ENCODE measurements at regions not wholly inside any gene's neighbourhood (a gene's known extent, or its start where the extent isn't known, plus 50 kb on each side); places are given as distances from the start of the nearest gene placed in this dataset.

DNA sequence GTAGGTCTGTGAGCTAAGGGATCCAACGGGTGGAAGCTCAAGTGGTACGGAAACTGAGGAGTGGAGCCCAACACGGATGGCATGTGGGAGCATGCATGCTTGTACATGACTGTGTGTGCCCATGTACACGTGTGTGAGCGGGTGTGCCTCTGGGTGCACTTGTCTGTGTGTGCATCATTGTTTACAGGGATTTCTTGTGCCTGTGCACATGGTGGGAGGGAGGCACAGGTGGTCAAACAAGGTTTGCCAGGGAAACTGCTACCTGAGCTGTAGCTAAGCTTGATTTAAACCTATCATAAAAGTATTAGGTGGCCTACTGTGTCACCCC, 122.5 kb upstream of the MAMLD1 start (continued):
- TF ChIP-seq, protein P1, sequence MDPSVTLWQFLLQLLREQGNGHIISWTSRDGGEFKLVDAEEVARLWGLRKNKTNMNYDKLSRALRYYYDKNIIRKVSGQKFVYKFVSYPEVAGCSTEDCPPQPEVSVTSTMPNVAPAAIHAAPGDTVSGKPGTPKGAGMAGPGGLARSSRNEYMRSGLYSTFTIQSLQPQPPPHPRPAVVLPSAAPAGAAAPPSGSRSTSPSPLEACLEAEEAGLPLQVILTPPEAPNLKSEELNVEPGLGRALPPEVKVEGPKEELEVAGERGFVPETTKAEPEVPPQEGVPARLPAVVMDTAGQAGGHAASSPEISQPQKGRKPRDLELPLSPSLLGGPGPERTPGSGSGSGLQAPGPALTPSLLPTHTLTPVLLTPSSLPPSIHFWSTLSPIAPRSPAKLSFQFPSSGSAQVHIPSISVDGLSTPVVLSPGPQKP (IDR thresholded peaks at IDR 0.05; ENCODE audit: low read depth, low read length), result no peak
- TF ChIP-seq ESRRA (IDR thresholded peaks at IDR 0.05; ENCODE audit: low read length) (no peak), RAD21 (IDR thresholded peaks at IDR 0.05; ENCODE audit: insufficient read depth, low read depth, low read length) (no peak), CEBPB (IDR thresholded peaks at IDR 0.05; ENCODE audit: borderline replicate concordance in 1 of 2, low read depth in 2 of 2, low read length in 2 of 2) (no peak)

DNA sequence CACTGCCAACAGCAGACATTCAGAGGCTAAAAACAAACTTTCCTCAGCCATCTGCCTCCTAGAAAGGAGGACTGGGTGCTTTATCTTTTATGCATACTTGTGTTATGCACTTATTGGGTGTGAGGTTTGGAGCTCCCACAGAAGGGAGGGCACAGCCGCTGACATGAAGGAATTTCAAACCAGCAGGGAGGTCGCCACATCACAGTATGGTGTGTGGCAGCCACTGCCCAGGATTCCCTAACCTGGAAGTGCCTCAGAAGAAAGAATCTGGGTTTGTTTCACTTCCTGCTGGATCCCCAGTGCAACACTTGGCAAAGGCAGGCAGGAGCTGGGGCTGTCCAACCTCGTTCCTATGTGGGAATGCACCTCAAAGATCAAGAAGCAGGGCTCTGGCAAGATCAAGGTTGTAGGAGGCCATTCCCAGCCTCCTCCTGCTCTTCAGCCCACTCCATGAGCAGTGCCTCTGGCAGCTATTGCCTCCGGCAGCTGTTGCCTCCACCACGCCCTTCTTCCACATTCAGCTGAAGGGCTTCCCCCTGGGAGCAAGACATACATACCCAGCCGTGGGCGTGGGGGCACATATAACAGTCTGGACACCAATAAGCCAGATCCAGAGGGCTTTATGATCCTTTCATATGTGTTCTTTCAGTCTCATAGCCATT, 109.0 kb upstream of the MAMLD1 start:
- ChIA-PET CTCF (no interaction called here), SMC1A (ENCODE audit: uncharacterized antibody, unreplicated experiment) (no interaction called here), RAD21 (ENCODE audit: unreplicated experiment) (no interaction called here), POLR2A (no interaction called here)
- Histone ChIP-seq H3K4me2 (ENCODE audit: control insufficient read depth, insufficient read depth) (no peak overlapping the region), H3K9me3 (replicated peaks; ENCODE audit: control insufficient read depth, insufficient read depth, low read length) (no peaks in the 10 kb centered on the region), H2AFZ (ENCODE audit: control insufficient read depth, low read depth, low read length) (no peak overlapping the region), H3K27me3 (replicated peaks in 1 of 2; ENCODE audit: control insufficient read depth in 2 of 2, insufficient read depth in 2 of 2, low read length in 1 of 2) (no peaks in the 10 kb centered on the region), H3K9ac (ENCODE audit: control insufficient read depth, insufficient read depth, low read length) (no peak overlapping the region), H3K27ac (ENCODE audit: control insufficient read depth, insufficient read depth) (no peak overlapping the region), H3K4me3 (no peak overlapping the region), H3K79me2 (ENCODE audit: control insufficient read depth, insufficient read depth, low read length) (no peaks in the 10 kb centered on the region), H3K36me3 (ENCODE audit: control insufficient read depth in 2 of 2, insufficient read depth in 2 of 2, low read length in 1 of 2) (no peaks in the 10 kb centered on the region), H4K20me1 (ENCODE audit: control insufficient read depth, insufficient read depth) (no peaks in the 10 kb centered on the region), H3K4me1 (ENCODE audit: control insufficient read depth, insufficient read depth, low read length) (no peaks in the 10 kb centered on the region)
- WGBS (ENCODE audit: insufficient coverage, insufficient replicate concordance, low lambda C conversion rate, missing lambda C conversion rate), result 22% methylated on average over 7 of the region's 7 CpGs
- intact Hi-C loops (cut with micrococcal nuclease; ENCODE audit: unreplicated experiment) (no loop called here), in situ Hi-C loops (cut with MboI) (no loop called here)
- ATAC-seq, result no peak
- DNase-seq (ENCODE audit: low read depth, low spot score), result no peak
- FAIRE-seq, result no peak
- no TSS peak for BruUV-seq (replicated peaks)
- TF ChIP-seq, protein P2, sequence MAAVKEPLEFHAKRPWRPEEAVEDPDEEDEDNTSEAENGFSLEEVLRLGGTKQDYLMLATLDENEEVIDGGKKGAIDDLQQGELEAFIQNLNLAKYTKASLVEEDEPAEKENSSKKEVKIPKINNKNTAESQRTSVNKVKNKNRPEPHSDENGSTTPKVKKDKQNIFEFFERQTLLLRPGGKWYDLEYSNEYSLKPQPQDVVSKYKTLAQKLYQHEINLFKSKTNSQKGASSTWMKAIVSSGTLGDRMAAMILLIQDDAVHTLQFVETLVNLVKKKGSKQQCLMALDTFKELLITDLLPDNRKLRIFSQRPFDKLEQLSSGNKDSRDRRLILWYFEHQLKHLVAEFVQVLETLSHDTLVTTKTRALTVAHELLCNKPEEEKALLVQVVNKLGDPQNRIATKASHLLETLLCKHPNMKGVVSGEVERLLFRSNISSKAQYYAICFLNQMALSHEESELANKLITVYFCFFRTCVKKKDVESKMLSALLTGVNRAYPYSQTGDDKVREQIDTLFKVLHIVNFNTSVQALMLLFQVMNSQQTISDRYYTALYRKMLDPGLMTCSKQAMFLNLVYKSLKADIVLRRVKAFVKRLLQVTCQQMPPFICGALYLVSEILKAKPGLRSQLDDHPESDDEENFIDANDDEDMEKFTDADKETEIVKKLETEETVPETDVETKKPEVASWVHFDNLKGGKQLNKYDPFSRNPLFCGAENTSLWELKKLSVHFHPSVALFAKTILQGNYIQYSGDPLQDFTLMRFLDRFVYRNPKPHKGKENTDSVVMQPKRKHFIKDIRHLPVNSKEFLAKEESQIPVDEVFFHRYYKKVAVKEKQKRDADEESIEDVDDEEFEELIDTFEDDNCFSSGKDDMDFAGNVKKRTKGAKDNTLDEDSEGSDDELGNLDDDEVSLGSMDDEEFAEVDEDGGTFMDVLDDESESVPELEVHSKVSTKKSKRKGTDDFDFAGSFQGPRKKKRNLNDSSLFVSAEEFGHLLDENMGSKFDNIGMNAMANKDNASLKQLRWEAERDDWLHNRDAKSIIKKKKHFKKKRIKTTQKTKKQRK (IDR thresholded peaks at IDR 0.05; ENCODE audit: low read depth, low read length), result no peak
- TF ChIP-seq NFXL1 (IDR thresholded peaks at IDR 0.05; ENCODE audit: borderline replicate concordance) (no peak), TAF1 (IDR thresholded peaks at IDR 0.05; ENCODE audit: borderline replicate concordance, low read depth, low read length) (no peak), EZH2 (IDR thresholded peaks at IDR 0.05; ENCODE audit: borderline replicate concordance, control insufficient read depth, low read depth, low read length) (no peak), NFYA (IDR thresholded peaks at IDR 0.05; ENCODE audit: borderline replicate concordance, low read depth, low read length) (no peak)
- TF ChIP-seq, protein P3, sequence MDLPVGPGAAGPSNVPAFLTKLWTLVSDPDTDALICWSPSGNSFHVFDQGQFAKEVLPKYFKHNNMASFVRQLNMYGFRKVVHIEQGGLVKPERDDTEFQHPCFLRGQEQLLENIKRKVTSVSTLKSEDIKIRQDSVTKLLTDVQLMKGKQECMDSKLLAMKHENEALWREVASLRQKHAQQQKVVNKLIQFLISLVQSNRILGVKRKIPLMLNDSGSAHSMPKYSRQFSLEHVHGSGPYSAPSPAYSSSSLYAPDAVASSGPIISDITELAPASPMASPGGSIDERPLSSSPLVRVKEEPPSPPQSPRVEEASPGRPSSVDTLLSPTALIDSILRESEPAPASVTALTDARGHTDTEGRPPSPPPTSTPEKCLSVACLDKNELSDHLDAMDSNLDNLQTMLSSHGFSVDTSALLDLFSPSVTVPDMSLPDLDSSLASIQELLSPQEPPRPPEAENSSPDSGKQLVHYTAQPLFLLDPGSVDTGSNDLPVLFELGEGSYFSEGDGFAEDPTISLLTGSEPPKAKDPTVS (IDR thresholded peaks at IDR 0.05; ENCODE audit: low read depth, low read length), result no peak
- TF ChIP-seq, protein P4, sequence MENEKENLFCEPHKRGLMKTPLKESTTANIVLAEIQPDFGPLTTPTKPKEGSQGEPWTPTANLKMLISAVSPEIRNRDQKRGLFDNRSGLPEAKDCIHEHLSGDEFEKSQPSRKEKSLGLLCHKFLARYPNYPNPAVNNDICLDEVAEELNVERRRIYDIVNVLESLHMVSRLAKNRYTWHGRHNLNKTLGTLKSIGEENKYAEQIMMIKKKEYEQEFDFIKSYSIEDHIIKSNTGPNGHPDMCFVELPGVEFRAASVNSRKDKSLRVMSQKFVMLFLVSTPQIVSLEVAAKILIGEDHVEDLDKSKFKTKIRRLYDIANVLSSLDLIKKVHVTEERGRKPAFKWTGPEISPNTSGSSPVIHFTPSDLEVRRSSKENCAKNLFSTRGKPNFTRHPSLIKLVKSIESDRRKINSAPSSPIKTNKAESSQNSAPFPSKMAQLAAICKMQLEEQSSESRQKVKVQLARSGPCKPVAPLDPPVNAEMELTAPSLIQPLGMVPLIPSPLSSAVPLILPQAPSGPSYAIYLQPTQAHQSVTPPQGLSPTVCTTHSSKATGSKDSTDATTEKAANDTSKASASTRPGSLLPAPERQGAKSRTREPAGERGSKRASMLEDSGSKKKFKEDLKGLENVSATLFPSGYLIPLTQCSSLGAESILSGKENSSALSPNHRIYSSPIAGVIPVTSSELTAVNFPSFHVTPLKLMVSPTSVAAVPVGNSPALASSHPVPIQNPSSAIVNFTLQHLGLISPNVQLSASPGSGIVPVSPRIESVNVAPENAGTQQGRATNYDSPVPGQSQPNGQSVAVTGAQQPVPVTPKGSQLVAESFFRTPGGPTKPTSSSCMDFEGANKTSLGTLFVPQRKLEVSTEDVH (IDR thresholded peaks at IDR 0.05; ENCODE audit: low read depth, partially characterized antibody), result no peak
